Liver (tissue), 8 donors: ENCODE measurements at regions not wholly inside any gene's neighbourhood (a gene's known extent, or its start where the extent isn't known, plus 50 kb on each side); places are given as distances from the start of the nearest gene placed in this dataset.

Source experiments
- DNase-seq: peaks from one replicate; pipeline ENCODE4 v3.0.0-alpha.2; 2017; ENCODE audit warnings: low spot score
- H3K27ac ChIP-seq, 2 donors: one replicate each; pipeline ENCODE4 v1.7.0; 2013; ENCODE audit warnings: inconsistent platforms in 2 of 2, low read length in 2 of 2, control low read depth in 1 of 2, low read depth in 1 of 2, mild to moderate bottlenecking in 1 of 2
- H3K27me3 ChIP-seq, 4 donors: one replicate each; pipeline versions ENCODE4 v1.6.1 to v1.7.0; 2013; ENCODE audit warnings: low read length in 3 of 4, inconsistent platforms in 1 of 4, mild to moderate bottlenecking in 1 of 4, moderate library complexity in 1 of 4; ENCODE audit not compliant: control insufficient read depth in 4 of 4, insufficient read depth in 4 of 4
- H3K36me3 ChIP-seq, 4 donors: one replicate each; pipeline versions ENCODE4 v1.6.1 to v1.7.0; 2013; ENCODE audit warnings: low read length in 3 of 4, mild to moderate bottlenecking in 3 of 4, low read depth in 1 of 4, moderate library complexity in 1 of 4; ENCODE audit not compliant: control insufficient read depth in 4 of 4, insufficient read depth in 3 of 4
- H3K4me1 ChIP-seq, 4 donors: one replicate each; pipeline versions ENCODE4 v1.6.1 to v1.7.0; 2013; ENCODE audit warnings: low read length in 3 of 4, mild to moderate bottlenecking in 3 of 4, moderate library complexity in 1 of 4; ENCODE audit not compliant: control insufficient read depth in 4 of 4, insufficient read depth in 4 of 4
- H3K4me3 ChIP-seq, 3 donors: one replicate each; pipeline versions ENCODE4 v1.6.1 to v1.7.0; 2013; ENCODE audit warnings: low read length in 3 of 3, control low read depth in 1 of 3, low read depth in 1 of 3, mild to moderate bottlenecking in 1 of 3
- H3K9ac ChIP-seq, 2 donors: one replicate each; pipeline ENCODE4 v1.7.0; 2013; ENCODE audit warnings: low read length in 2 of 2, mild to moderate bottlenecking in 2 of 2, moderate library complexity in 2 of 2, control low read depth in 1 of 2, low read depth in 1 of 2
- H3K9me3 ChIP-seq, 4 donors: one replicate each; pipeline versions ENCODE4 v1.6.1 to v1.7.0; 2013; ENCODE audit warnings: low read length in 3 of 4; ENCODE audit not compliant: control insufficient read depth in 4 of 4
- FOXA1 ChIP-seq: IDR thresholded peaks from 2 replicates; pipeline ENCODE4 v1.6.1; 2016; ENCODE audit warnings: antibody characterized with exemption
- GABPA ChIP-seq, 2 donors: IDR thresholded peaks in 1 of 2; conservative IDR thresholded peaks in 1 of 2; 2 replicates each; pipeline ENCODE4 v1.6.1; 2016; ENCODE audit warnings: antibody characterized with exemption in 2 of 2, mild to moderate bottlenecking in 1 of 2, moderate library complexity in 1 of 2
- HNF4A ChIP-seq, 2 donors: conservative IDR thresholded peaks; 2 replicates each; pipeline ENCODE4 v1.6.1; 2016; ENCODE audit warnings: antibody characterized with exemption in 2 of 2, mild to moderate bottlenecking in 2 of 2
- HNF4G ChIP-seq: IDR thresholded peaks from 2 replicates; pipeline ENCODE4 v1.6.1; 2016; ENCODE audit warnings: antibody characterized with exemption
- JUND ChIP-seq, 2 donors: IDR thresholded peaks; 2 replicates each; pipeline ENCODE4 v1.6.1; 2016; ENCODE audit warnings: antibody characterized with exemption in 2 of 2
- NR2F2 ChIP-seq: IDR thresholded peaks from 2 replicates; pipeline ENCODE4 v1.6.1; 2016; ENCODE audit warnings: antibody characterized with exemption
- SP1 ChIP-seq: IDR thresholded peaks from 2 replicates; pipeline ENCODE4 v1.6.1; 2018; ENCODE audit warnings: antibody characterized with exemption, mild to moderate bottlenecking
- TAF1 ChIP-seq: conservative IDR thresholded peaks from 2 replicates; pipeline ENCODE4 v1.6.1; 2016; ENCODE audit warnings: antibody characterized with exemption, mild to moderate bottlenecking
- YY1 ChIP-seq: IDR thresholded peaks from 2 replicates; pipeline ENCODE4 v1.6.1; 2016; ENCODE audit warnings: antibody characterized with exemption, mild to moderate bottlenecking
- WGBS: extraction: QIAGEN DNeasy Blood & Tissue Kit; methylation state at CpG from one replicate; pipeline ENCODE4 v1.1.7; 2013; 5-methylcytosine and 5-hydroxymethylcytosine counted together
- TF ChIP-seq, protein P1 (sequence below): IDR thresholded peaks from 2 replicates; pipeline ENCODE4 v1.6.1; 2016; ENCODE audit warnings: antibody characterized with exemption, mild to moderate bottlenecking
- TF ChIP-seq, protein P2 (sequence below): IDR thresholded peaks from 2 replicates; pipeline ENCODE4 v1.6.1; 2016; ENCODE audit warnings: antibody characterized with exemption
- TF ChIP-seq, protein P3 (sequence below): IDR thresholded peaks from 2 replicates; pipeline ENCODE4 v1.6.1; 2016; ENCODE audit warnings: antibody characterized with exemption
- TF ChIP-seq, protein P4 (sequence below): IDR thresholded peaks from 2 replicates; pipeline ENCODE4 v1.6.1; 2016; ENCODE audit warnings: antibody characterized with exemption
- TF ChIP-seq, protein P5 (sequence below): fragments of 150-350 bp; IDR thresholded peaks from 2 replicates; pipeline ENCODE4 v1.5.1; 2017; ENCODE audit warnings: improper control_type of control experiment, low read depth, low read length; ENCODE audit not compliant: missing input control
- donor health status: healthy.
- donor health status: healthy.
- donor health status: healthy.
- donor health status: healthy.
- donor health status: healthy.

DNA sequence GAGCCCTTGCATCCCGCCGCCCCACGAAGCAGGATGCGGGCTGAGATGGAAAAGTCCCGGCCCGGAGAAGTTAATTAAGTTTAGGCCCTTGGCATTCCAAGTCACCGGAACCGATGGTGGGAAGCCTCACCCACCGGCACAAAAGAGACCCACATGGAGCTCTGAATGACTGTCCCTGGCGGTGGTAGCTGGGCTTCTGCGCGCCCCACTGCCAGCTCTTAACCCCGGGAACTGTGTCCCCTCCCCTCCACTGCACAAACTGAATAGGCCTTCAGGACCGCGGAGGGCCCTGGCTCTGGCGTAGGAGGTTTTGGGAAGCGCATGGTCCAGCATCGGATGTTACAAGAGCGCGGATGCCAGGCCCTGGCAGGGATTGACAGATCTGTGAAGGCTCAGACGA is 291.1 kb upstream of the TUT7 start:
- 80% methylated on average over 21 of the region's 21 CpGs for WGBS

DNA sequence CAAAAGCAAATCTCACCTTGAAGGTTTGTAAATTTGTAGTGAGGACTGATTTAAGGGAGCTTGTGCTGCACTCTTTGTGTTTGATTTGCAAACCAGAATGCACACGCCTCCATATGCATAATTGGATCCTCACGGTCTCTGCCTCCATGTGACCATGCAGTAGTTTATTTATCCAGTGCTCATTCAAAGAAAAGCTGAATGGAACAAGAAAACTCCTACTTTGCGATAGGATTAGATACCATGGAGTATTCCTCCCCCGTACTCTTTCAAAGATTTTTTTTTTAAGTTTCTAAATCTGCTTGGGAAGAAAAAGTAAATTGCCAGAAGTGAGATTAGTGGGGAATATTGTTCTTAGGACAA is 290.4 kb upstream of the TUT7 start:
- no peak overlapping the region for H3K27ac ChIP-seq
- H3K4me1 ChIP-seq = no peaks in the 10 kb centered on the region
- H3K36me3 ChIP-seq = no peaks in the 10 kb centered on the region
- TF ChIP-seq NR2F2 (no peak), YY1 (no peak), HNF4A (conservative IDR thresholded peaks at IDR 0.05) (no peak), HNF4G (no peak)
- TF ChIP-seq, protein P1, sequence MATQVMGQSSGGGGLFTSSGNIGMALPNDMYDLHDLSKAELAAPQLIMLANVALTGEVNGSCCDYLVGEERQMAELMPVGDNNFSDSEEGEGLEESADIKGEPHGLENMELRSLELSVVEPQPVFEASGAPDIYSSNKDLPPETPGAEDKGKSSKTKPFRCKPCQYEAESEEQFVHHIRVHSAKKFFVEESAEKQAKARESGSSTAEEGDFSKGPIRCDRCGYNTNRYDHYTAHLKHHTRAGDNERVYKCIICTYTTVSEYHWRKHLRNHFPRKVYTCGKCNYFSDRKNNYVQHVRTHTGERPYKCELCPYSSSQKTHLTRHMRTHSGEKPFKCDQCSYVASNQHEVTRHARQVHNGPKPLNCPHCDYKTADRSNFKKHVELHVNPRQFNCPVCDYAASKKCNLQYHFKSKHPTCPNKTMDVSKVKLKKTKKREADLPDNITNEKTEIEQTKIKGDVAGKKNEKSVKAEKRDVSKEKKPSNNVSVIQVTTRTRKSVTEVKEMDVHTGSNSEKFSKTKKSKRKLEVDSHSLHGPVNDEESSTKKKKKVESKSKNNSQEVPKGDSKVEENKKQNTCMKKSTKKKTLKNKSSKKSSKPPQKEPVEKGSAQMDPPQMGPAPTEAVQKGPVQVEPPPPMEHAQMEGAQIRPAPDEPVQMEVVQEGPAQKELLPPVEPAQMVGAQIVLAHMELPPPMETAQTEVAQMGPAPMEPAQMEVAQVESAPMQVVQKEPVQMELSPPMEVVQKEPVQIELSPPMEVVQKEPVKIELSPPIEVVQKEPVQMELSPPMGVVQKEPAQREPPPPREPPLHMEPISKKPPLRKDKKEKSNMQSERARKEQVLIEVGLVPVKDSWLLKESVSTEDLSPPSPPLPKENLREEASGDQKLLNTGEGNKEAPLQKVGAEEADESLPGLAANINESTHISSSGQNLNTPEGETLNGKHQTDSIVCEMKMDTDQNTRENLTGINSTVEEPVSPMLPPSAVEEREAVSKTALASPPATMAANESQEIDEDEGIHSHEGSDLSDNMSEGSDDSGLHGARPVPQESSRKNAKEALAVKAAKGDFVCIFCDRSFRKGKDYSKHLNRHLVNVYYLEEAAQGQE = no peak
- TF ChIP-seq, protein P2, sequence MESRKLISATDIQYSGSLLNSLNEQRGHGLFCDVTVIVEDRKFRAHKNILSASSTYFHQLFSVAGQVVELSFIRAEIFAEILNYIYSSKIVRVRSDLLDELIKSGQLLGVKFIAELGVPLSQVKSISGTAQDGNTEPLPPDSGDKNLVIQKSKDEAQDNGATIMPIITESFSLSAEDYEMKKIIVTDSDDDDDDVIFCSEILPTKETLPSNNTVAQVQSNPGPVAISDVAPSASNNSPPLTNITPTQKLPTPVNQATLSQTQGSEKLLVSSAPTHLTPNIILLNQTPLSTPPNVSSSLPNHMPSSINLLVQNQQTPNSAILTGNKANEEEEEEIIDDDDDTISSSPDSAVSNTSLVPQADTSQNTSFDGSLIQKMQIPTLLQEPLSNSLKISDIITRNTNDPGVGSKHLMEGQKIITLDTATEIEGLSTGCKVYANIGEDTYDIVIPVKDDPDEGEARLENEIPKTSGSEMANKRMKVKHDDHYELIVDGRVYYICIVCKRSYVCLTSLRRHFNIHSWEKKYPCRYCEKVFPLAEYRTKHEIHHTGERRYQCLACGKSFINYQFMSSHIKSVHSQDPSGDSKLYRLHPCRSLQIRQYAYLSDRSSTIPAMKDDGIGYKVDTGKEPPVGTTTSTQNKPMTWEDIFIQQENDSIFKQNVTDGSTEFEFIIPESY = no peak
- TF ChIP-seq, protein P3, sequence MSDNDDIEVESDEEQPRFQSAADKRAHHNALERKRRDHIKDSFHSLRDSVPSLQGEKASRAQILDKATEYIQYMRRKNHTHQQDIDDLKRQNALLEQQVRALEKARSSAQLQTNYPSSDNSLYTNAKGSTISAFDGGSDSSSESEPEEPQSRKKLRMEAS = no peak
- TF ChIP-seq, protein P4, sequence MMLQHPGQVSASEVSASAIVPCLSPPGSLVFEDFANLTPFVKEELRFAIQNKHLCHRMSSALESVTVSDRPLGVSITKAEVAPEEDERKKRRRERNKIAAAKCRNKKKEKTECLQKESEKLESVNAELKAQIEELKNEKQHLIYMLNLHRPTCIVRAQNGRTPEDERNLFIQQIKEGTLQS = no peak
- DNase-seq = no peak
- no peak overlapping the region for H3K4me3 ChIP-seq
- no peak overlapping the region for H3K9ac ChIP-seq
- no peaks in the 10 kb centered on the region for H3K27me3 ChIP-seq
- no peaks in the 10 kb centered on the region for H3K9me3 ChIP-seq
- WGBS = 84% methylated on average over 4 of the region's 4 CpGs

More for the DNA sequence above, 291.1 kb upstream of the TUT7 start:
- Histone ChIP-seq H3K4me1 (no peaks in the 10 kb centered on the region), H3K36me3 (no peaks in the 10 kb centered on the region), H3K9me3 (no peaks in the 10 kb centered on the region), H3K4me3 (no peak overlapping the region), H3K9ac (no peak overlapping the region), H3K27ac (no peak overlapping the region), H3K27me3 (no peaks in the 10 kb centered on the region)
- DNase-seq = no peak
- TF ChIP-seq GABPA (IDR thresholded peaks at IDR 0.05 in 1 of 2, conservative IDR thresholded peaks at IDR 0.05 in 1 of 2) (no peak), TAF1 (no peak)

DNA sequence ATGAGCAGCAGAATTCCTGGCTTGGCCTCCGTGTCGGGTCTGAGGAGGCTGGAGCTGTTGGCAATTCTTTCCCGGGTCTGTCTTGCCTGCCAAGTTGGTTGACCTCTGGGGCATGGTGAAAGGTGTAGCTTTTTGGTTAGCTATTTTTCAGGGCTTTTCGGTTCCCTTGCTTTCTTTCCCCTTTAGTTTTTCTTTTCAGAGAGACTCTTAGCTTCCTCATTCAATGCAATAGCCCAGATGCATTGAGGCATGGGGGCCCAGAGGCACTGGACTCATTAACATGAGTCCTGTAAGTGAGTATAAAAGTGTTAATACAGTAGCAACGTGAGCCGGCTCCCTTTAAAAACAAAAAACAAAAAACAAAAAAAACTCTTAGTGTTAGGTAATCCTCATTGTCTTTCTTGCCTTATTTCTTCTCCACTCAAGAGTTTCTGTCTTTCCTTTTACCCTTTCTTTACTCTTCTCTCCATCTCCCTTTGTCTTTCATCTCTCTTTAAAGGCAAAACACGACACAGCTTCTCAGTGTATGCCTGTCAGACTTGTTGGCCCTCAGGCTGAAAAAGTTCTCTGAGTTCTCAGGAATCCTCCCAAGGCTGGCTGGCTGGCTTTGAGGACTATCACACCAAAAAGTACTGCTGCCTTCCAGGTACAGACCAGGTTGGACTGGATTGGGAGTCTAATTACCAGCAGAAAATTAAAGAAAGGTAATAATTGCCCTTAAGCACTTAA is 289.9 kb upstream of the TUT7 start:
- WGBS = 79% methylated on average over 7 of the region's 7 CpGs
- H3K4me1 ChIP-seq = no peaks in the 10 kb centered on the region
- no peaks in the 10 kb centered on the region for H3K9me3 ChIP-seq
- no peak for DNase-seq
- no peaks in the 10 kb centered on the region for H3K36me3 ChIP-seq
- no peak overlapping the region for H3K4me3 ChIP-seq
- H3K9ac ChIP-seq = no peak overlapping the region
- H3K27ac ChIP-seq = no peak overlapping the region
- H3K27me3 ChIP-seq = no peaks in the 10 kb centered on the region
- TF ChIP-seq, protein P4 = no peak
- TF ChIP-seq, protein P1 = no peak
- TF ChIP-seq, protein P5, sequence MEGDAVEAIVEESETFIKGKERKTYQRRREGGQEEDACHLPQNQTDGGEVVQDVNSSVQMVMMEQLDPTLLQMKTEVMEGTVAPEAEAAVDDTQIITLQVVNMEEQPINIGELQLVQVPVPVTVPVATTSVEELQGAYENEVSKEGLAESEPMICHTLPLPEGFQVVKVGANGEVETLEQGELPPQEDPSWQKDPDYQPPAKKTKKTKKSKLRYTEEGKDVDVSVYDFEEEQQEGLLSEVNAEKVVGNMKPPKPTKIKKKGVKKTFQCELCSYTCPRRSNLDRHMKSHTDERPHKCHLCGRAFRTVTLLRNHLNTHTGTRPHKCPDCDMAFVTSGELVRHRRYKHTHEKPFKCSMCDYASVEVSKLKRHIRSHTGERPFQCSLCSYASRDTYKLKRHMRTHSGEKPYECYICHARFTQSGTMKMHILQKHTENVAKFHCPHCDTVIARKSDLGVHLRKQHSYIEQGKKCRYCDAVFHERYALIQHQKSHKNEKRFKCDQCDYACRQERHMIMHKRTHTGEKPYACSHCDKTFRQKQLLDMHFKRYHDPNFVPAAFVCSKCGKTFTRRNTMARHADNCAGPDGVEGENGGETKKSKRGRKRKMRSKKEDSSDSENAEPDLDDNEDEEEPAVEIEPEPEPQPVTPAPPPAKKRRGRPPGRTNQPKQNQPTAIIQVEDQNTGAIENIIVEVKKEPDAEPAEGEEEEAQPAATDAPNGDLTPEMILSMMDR = no peak
- TF ChIP-seq, protein P3 = no peak
- no peak for TF ChIP-seq JUND (IDR thresholded peaks at IDR 0.05)
- TF ChIP-seq SP1 = no peak
- TF ChIP-seq FOXA1 = no peak
